SK-N-MC (cell line): ENCODE measurements at regions not wholly inside any gene's neighbourhood (a gene's known extent, or its start where the extent isn't known, plus 50 kb on each side); places are given as distances from the start of the nearest gene placed in this dataset.

Source experiments
- DNase-seq: peaks from one replicate; pipeline ENCODE4 v3.0.0-alpha.2; 2011; ENCODE audit warnings: low read depth, low spot score
- H3K27ac ChIP-seq: fragments of 200-600 bp; sonication (generic); 2 replicates; pipeline ENCODE4 v1.5.1; 2016; ENCODE audit warnings: mixed run types
- H3K36me3 ChIP-seq: fragments of 200-600 bp; sonication (generic); 2 replicates; pipeline ENCODE4 v1.6.1; 2017; ENCODE audit warnings: antibody characterized with exemption, low read length, mixed read lengths; ENCODE audit not compliant: insufficient read depth
- H3K4me3 ChIP-seq: fragments of 200-600 bp; sonication (generic); 2 replicates; pipeline ENCODE4 v1.5.1; 2016
- H3K9ac ChIP-seq: fragments of 200-600 bp; sonication (generic); 2 replicates; pipeline ENCODE4 v1.8.0; 2017; ENCODE audit warnings: mixed run types, mixed read lengths; ENCODE audit not compliant: insufficient read length
- H3K9me3 ChIP-seq: fragments of 200-600 bp; sonication (generic); 2 replicates; pipeline ENCODE4 v1.6.1; 2017; ENCODE audit warnings: low read depth, mild to moderate bottlenecking, antibody characterized with exemption, low read length, moderate library complexity, mixed read lengths
- EZH2 ChIP-seq: fragments of 200-600 bp; sonication (generic); IDR thresholded peaks from one replicate; pipeline ENCODE4 v1.6.1; 2017; ENCODE audit warnings: antibody characterized with exemption
- FOXP2 ChIP-seq: optimal IDR thresholded peaks from 2 replicates; pipeline ENCODE3; 2011; ENCODE audit warnings: mild to moderate bottlenecking, moderate library complexity; ENCODE audit not compliant: insufficient read depth; ENCODE audit errors: extremely low read length, control extremely low read depth
- POLR2AphosphoS5 ChIP-seq: IDR thresholded peaks from 2 replicates; pipeline ENCODE4 v1.6.1; 2012; ENCODE audit warnings: mild to moderate bottlenecking, low read depth, low read length, borderline replicate concordance

DNA sequence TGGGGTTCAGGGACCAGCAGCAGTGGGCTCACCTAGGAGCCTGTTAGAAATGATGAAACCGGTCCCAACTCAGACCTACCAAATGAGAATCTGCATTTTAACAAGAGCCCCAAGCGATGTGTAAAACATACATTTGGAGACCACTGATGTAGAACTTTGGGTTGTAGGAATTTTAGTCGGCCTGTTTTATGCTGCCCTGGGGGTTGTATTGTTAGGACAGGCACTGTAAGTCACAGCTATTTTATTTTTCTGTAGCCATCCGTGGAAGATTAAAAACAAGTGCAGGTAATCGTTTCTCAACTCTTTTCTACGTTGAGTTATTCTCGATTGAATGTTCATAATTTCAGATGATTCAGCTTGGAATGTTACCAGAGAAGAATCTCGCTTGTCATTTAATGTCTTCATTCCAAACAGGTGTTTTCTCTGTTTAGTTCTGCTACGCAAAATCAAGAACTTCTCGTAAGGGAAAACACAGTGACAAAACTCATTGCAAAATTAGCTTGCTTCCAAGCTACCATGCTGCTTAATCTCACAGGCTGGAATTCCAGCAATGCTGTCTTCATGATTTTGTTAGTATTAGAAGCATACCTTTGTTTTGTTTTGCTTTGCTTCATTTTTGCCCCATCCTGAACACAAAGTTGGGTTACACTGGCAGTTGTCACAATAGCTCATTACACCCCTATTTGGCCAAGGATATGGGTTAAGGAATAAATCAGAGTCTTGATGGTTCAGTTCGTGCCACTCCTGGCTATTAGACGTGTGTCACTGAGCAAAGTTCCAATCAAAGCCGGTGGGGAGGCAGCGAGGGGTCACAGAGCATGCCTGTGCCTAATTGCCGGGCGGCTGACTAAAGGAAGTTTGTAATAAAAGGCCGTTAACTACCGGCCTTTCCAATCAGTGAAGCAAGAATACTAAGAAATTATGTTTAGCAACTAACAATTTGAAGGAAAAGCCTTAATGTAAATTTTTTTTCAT is 676.9 kb downstream of the GATA3 start:
- no peak for DNase-seq
- Histone ChIP-seq H3K4me3 (no peak overlapping the region), H3K9ac (no peak overlapping the region), H3K36me3 (no peaks in the 10 kb centered on the region), H3K27ac (no peak overlapping the region), H3K9me3 (no peaks in the 10 kb centered on the region)
- no peak for TF ChIP-seq EZH2
- TF ChIP-seq FOXP2, result no peak

DNA sequence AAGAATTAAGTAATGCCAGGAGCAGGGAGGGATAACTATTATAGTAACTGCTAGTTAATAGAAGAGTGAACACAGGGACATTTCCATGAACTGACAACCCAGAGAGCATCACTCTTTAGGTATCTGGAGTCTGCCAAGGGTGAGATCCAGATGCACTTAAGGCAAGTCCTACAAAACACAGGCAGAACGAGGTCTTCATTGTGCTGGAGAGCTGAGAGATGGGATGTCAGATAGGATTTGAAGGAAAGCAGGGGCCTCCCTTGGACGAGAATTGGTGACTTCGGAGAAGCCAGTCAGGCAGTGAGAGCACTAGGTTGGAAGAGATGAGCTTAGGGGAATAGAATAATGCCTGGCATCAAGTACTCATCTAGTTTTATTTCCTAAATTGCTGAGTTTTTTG is 684.5 kb downstream of the GATA3 start:
- TF ChIP-seq POLR2AphosphoS5, result no peak
- TF ChIP-seq EZH2, result no peak
- TF ChIP-seq FOXP2, result no peak
- Histone ChIP-seq H3K9me3 (no peaks in the 10 kb centered on the region), H3K9ac (no peak overlapping the region), H3K36me3 (no peaks in the 10 kb centered on the region), H3K27ac (no peak overlapping the region), H3K4me3 (no peak overlapping the region)
- no peak for DNase-seq

DNA sequence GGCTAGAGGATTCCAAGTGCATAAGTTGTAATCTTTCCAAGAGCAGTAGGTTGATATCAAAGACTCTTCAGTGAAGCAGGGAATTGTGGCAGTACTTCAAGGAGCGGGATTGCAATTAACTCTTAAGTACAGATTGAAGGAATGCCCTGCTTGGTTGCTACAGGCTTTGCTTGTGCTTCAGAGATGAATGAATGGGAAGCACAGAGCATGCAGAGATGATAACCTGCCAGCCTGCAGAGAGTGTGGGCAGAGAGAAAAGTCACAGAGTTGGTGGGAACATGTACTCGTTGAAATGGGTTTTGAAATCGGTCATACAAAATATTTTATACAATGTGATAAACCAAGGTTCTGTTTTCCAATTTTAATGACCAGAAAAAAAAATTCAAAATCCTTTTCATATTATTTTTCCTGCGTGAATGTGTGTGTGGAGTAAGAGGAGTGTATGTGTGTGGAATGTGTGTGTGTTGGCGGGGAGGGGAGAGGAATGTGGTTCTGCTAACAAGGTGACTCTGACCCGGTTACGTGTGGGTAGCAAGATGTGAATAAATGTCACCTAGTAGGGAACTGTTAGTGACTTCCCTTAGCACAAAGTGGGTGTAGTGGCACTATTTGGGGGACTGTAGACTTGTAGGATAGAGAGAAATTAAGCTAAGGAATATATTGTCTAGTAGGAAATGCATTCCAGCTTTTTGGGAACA is 697.8 kb downstream of the GATA3 start:
- H3K9me3 ChIP-seq, result no peaks in the 10 kb centered on the region
- H3K27ac ChIP-seq, result no peak overlapping the region
- no peak for DNase-seq
- no peaks in the 10 kb centered on the region for H3K36me3 ChIP-seq
- H3K9ac ChIP-seq, result no peak overlapping the region
- no peak overlapping the region for H3K4me3 ChIP-seq
- TF ChIP-seq FOXP2 (no peak), EZH2 (no peak), POLR2AphosphoS5 (no peak)

DNA sequence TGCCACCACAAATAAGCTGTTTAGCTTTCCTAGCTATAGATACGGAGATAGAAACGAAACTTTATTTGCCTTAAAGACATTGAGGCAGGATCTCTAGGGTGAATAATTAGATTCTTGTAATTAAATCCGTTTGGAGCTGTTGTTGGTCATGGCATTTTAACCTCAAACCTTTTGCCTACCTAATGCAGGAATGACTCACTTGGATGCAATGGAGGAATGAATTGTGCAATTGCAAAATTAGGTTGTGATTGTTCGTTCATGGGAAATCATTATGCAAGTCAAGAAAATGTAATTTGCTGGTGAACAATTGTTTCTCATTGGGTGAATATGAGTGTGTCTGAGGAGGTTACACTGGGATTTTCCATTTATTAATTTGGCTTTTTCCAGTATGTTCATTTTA is 703.5 kb downstream of the GATA3 start:
- H3K4me3 ChIP-seq, result no peak overlapping the region
- no peak for DNase-seq
- TF ChIP-seq EZH2, result no peak
- TF ChIP-seq FOXP2, result no peak
- TF ChIP-seq POLR2AphosphoS5, result no peak
- no peaks in the 10 kb centered on the region for H3K36me3 ChIP-seq
- H3K9me3 ChIP-seq, result no peaks in the 10 kb centered on the region
- H3K27ac ChIP-seq, result no peak overlapping the region
- H3K9ac ChIP-seq, result no peak overlapping the region

DNA sequence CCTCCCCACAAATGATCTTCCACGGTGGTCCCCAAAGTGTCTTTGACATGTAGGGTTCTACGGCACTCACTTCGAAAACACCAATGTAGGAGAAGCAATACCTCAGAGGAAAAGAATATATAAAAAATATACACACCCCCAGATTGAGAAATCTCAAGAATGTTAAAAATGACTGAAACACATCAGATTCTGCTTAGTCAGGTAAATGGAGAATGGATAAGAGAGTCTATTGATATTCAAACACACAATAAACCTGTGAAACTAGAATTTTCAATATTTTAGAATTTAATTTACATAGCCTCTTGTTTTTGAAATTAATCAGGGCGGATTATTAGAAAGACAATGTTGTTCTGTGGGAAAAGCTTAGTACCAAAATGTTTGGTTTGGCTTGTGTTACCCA is 712.4 kb downstream of the GATA3 start:
- no peak overlapping the region for H3K27ac ChIP-seq
- no peak overlapping the region for H3K9ac ChIP-seq
- H3K9me3 ChIP-seq, result no peaks in the 10 kb centered on the region
- no peak overlapping the region for H3K4me3 ChIP-seq
- no peak for DNase-seq
- TF ChIP-seq POLR2AphosphoS5 (no peak), FOXP2 (no peak), EZH2 (no peak)
- H3K36me3 ChIP-seq, result no peaks in the 10 kb centered on the region

DNA sequence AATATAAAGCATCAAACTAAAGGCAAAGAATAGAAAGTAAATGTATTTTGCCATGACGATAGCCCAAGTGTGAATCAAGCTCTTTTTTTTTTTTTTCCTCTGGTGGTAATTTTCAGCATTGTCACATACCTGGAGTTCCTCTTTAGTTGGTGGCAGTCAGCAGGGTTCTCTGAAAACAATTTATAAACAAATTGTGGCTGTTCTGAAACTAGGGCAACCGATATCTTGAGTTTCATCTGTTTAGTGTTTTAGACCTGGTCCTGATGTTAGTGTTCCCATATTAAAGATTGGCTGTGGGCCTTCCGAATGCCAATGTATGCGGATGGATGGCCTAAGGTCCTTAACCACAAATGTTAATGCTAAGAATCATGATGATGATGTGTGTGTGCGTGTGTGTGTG is 713.1 kb downstream of the GATA3 start:
- TF ChIP-seq EZH2, result no peak
- TF ChIP-seq FOXP2, result no peak
- no peak for TF ChIP-seq POLR2AphosphoS5
- no peak for DNase-seq

DNA sequence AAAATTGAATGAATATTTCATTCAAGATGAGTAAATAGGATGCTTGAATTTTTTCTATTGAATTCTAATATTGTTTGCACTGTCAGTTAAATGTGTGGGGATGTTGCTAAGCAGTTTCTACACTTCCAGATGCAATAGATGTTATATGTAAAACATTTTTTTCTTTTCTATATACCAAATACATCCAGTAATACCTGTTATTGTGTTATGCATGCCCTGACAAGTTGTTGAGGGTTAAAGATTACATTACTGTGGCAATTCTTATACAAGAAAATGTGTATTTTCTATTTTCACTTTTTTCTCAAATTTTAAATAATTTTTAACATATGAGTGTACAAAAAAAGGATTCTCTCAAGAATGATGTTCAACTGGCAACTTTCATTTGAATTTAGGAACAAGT is 713.9 kb downstream of the GATA3 start:
- Histone ChIP-seq H3K27ac (no peak overlapping the region), H3K9ac (no peak overlapping the region), H3K4me3 (no peak overlapping the region), H3K36me3 (no peaks in the 10 kb centered on the region), H3K9me3 (no peaks in the 10 kb centered on the region)
- TF ChIP-seq EZH2 (no peak), POLR2AphosphoS5 (no peak), FOXP2 (no peak)
- no peak for DNase-seq

More for the DNA sequence above, 713.1 kb downstream of the GATA3 start:
- Histone ChIP-seq H3K36me3 (no peaks in the 10 kb centered on the region), H3K4me3 (no peak overlapping the region), H3K9ac (no peak overlapping the region), H3K27ac (no peak overlapping the region), H3K9me3 (no peaks in the 10 kb centered on the region)

DNA sequence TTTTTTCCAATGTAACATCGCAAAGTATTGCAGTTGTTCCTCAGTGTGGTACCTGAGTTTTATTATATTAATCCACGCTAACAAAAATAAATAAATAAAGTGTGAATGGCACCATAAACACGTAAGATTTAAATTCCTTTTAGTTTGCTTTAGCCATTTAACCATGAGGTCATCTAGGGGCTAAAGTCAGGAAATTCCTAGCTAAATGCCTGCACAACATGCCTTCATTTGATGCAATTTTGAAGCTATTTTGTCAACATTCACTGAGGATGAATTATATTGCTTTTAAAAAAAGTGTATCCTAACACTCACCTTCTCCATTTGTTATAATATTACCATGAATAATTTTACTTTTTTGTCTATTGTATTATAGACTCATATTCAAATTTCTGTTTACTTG is 714.4 kb downstream of the GATA3 start:
- TF ChIP-seq FOXP2 (no peak), POLR2AphosphoS5 (no peak), EZH2 (no peak)
- no peak overlapping the region for H3K9ac ChIP-seq
- no peaks in the 10 kb centered on the region for H3K9me3 ChIP-seq
- DNase-seq, result no peak
- no peak overlapping the region for H3K4me3 ChIP-seq
- no peaks in the 10 kb centered on the region for H3K36me3 ChIP-seq
- no peak overlapping the region for H3K27ac ChIP-seq
